GM21390 (cell line): ENCODE measurements at regions not wholly inside any gene's neighbourhood (a gene's known extent, or its start where the extent isn't known, plus 50 kb on each side); places are given as distances from the start of the nearest gene placed in this dataset.
"Not testable (repeated sequence)": the region's sequence is repeated elsewhere in the genome, so short reads cannot be mapped to it uniquely, and the experiment has no call there.

Experiments
- ATAC-seq: cut with Tn5 transposase; IDR thresholded peaks from one replicate; pipeline ENCODE4 v1.9.1; 2021; ENCODE audit not compliant: unreplicated experiment

GRCh38 chr6:85866758-85867401 is 224.2 kb upstream of the SYNCRIP start:
- no peak for ATAC-seq

- ATAC-seq, result no peak
Observed at GRCh38 chr6:85866370-85866730, 223.7 kb upstream of the SYNCRIP start.

- ATAC-seq, result peak; percentile 63
Observed at GRCh38 chr6:85865420-85866369, 223.0 kb upstream of the SYNCRIP start.

GRCh38 chr6:85864453-85865401 is 222.0 kb upstream of the SYNCRIP start:
- no peak for ATAC-seq

- ATAC-seq, result no peak
Observed at GRCh38 chr6:85856235-85856634, 213.5 kb upstream of the SYNCRIP start.

GRCh38 chr6:85838351-85839119 is 195.8 kb upstream of the SYNCRIP start:
- ATAC-seq, result not testable (repeated sequence)

GRCh38 chr6:85828973-85829372 is 186.3 kb upstream of the SYNCRIP start:
- no peak for ATAC-seq

- ATAC-seq, result no peak
Observed at GRCh38 chr6:85826997-85827396, 184.3 kb upstream of the SYNCRIP start.

GRCh38 chr6:85824329-85824728 is 181.6 kb upstream of the SYNCRIP start:
- ATAC-seq, result no peak

- ATAC-seq, result no peak
Observed at GRCh38 chr6:85810558-85810957, 167.9 kb upstream of the SYNCRIP start.

GRCh38 chr6:85803721-85804120 is 161.0 kb upstream of the SYNCRIP start:
- ATAC-seq, result no peak

- no peak for ATAC-seq
Observed at GRCh38 chr6:85802162-85802561, 159.5 kb upstream of the SYNCRIP start.

- no peak for ATAC-seq
Observed at GRCh38 chr6:85798931-85799652, 156.4 kb upstream of the SYNCRIP start.

- no peak for ATAC-seq
Observed at GRCh38 chr6:85797993-85798392, 155.3 kb upstream of the SYNCRIP start.

GRCh38 chr6:85795945-85796344 is 153.3 kb upstream of the SYNCRIP start:
- no peak for ATAC-seq

GRCh38 chr6:85792254-85792653 is 149.6 kb upstream of the SYNCRIP start:
- ATAC-seq, result no peak

GRCh38 chr6:85775883-85776282 is 133.2 kb upstream of the SYNCRIP start:
- no peak for ATAC-seq

GRCh38 chr6:85772641-85773040 is 130.0 kb upstream of the SYNCRIP start:
- no peak for ATAC-seq

GRCh38 chr6:85771925-85772430 is 129.3 kb upstream of the SYNCRIP start:
- no peak for ATAC-seq

GRCh38 chr6:85771455-85771854 is 128.8 kb upstream of the SYNCRIP start:
- no peak for ATAC-seq
